Omental fat pad (tissue), 3 donors: ENCODE measurements at regions not wholly inside any gene's neighbourhood (a gene's known extent, or its start where the extent isn't known, plus 50 kb on each side); places are given as distances from the start of the nearest gene placed in this dataset.

Experiments
- ATAC-seq: fragments of 150-250 bp; one replicate; pipeline ENCODE4 v1.9.1; 2016; ENCODE audit warnings: mild to moderate bottlenecking, moderate library complexity; ENCODE audit not compliant: low FRiP score
- DNase-seq: peaks from one replicate; pipeline ENCODE4 v3.0.0-alpha.2; 2019; ENCODE audit warnings: low spot score
- CTCF ChIP-seq, 3 donors: fragments of 450-650 bp; IDR thresholded peaks; one replicate each; pipeline ENCODE4 v1.5.1; 2016 to 2017; ENCODE audit warnings: antibody characterized with exemption in 3 of 3, mild to moderate bottlenecking in 3 of 3, moderate library complexity in 2 of 3

- DNase-seq (no peak), ATAC-seq (no peak)
- TF ChIP-seq CTCF (IDR thresholded peaks at IDR 0.05): no peak
These were observed 91.6 kb upstream of the TAB2 start for GRCh38 chr6:149225946-149226345.

GRCh38 chr6:149227796-149228195 lies 89.7 kb upstream of the TAB2 start:
- no peak for TF ChIP-seq CTCF (IDR thresholded peaks at IDR 0.05)
- ATAC-seq (no peak), DNase-seq (no peak)

GRCh38 chr6:149228311-149228955 lies 89.1 kb upstream of the TAB2 start:
- DNase-seq: no peak
- TF ChIP-seq CTCF (IDR thresholded peaks at IDR 0.05): no peak
- no peak for ATAC-seq

- no peak for ATAC-seq
- TF ChIP-seq CTCF (IDR thresholded peaks at IDR 0.05): no peak
These were observed 88.4 kb upstream of the TAB2 start for GRCh38 chr6:149229096-149229495.

GRCh38 chr6:149230712-149231460 lies 86.6 kb upstream of the TAB2 start:
- DNase-seq: no peak
- TF ChIP-seq CTCF (IDR thresholded peaks at IDR 0.05): no peak
- no peak for ATAC-seq

More at GRCh38 chr6:149229096-149229495, 88.4 kb upstream of the TAB2 start:
- no peak for DNase-seq

- ATAC-seq (no peak), DNase-seq (no peak)
- no peak for TF ChIP-seq CTCF (IDR thresholded peaks at IDR 0.05)
These were observed 85.7 kb upstream of the TAB2 start for GRCh38 chr6:149231778-149232177.
